GM12873 (cell line): ENCODE measurements at regions not wholly inside any gene's neighbourhood (a gene's known extent, or its start where the extent isn't known, plus 50 kb on each side); places are given as distances from the start of the nearest gene placed in this dataset.

ENCODE experiments used
- TF ChIP-seq, protein P1 (sequence below): IDR thresholded peaks from 2 replicates; pipeline ENCODE4 v1.5.1; 2012; ENCODE audit warnings: low read depth, mild to moderate bottlenecking, moderate library complexity, low read length, control low read depth; ENCODE audit not compliant: insufficient read depth; ENCODE audit errors: missing control alignments

DNA sequence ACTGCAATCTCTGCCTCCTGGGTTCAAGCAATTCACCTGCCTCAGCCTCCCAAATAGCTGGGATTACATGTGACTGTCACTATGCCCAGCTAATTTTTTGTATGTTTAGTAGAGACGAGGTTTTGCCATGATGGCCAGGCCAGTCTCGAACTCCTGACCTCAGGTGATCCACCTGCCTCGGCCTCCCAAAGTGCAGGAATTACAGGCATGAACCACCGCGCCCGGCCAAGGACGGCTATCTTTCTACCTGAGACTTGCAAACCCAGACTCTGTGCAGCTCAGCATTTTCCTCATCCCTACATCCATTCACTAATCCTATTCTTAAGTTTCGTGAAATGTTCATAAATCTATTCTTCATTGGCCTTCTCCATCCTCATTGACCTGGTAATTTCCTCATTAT lies 330.0 kb downstream of the ANTXR2 start:
- TF ChIP-seq, protein P1, sequence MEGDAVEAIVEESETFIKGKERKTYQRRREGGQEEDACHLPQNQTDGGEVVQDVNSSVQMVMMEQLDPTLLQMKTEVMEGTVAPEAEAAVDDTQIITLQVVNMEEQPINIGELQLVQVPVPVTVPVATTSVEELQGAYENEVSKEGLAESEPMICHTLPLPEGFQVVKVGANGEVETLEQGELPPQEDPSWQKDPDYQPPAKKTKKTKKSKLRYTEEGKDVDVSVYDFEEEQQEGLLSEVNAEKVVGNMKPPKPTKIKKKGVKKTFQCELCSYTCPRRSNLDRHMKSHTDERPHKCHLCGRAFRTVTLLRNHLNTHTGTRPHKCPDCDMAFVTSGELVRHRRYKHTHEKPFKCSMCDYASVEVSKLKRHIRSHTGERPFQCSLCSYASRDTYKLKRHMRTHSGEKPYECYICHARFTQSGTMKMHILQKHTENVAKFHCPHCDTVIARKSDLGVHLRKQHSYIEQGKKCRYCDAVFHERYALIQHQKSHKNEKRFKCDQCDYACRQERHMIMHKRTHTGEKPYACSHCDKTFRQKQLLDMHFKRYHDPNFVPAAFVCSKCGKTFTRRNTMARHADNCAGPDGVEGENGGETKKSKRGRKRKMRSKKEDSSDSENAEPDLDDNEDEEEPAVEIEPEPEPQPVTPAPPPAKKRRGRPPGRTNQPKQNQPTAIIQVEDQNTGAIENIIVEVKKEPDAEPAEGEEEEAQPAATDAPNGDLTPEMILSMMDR = no peak

DNA sequence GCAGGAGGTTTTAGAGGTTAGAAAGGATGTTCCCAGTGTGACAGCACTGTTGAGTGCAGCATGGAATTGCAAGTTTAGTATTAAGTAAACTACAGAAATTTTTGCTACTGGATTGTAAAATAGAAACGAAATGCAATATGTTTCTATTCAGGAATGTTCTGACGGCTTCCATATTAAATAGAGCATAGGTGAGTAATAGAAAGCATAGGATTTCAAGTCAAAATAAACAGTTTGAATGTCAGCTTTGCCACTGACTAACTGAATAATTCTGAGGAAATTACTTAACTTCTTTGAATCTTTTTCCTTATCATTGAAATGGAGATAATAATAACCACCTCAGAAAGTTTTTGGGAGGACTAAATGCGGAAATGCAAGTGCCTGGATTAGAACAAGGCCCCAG lies 331.9 kb upstream of the GK2 start:
- TF ChIP-seq, protein P1 = no peak

DNA sequence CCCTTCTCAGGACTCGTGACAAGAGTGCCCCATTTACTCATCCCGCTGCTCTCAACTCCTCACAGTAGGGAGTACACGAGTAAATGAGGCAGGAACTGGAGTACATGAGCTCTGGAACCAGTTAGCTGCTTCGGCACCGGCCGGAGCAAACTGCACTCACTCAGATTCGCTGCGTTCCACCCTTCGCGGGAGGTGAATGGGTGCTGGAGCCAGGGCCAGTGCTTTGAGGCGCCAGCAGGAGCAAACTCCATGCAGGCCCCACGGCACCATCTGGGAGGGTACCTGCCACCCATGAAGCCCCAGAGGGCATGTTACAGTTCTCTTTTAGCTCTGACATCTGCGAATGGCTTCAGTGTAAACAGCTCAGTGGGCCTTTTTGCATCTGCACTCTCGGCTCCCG lies 315.5 kb upstream of the GK2 start:
- TF ChIP-seq, protein P1 = no peak

DNA sequence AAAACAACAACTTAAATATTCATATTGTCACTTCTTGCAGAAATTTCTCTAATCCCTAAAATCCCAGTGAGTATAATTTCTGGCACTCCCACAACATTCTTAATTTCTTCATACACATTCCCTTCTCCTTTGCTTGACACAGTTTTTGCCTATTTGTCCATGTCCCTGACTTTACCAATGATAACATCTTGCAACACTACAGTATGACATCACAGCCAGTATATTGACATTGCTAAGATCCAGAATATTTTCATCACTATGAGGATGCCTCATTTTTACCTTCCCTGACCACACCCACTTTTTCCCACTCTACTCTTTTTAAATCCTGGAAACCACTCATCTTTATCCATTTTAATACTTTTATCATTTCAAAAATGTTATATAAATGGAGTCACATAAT lies 292.3 kb upstream of the GK2 start:
- TF ChIP-seq, protein P1 = no peak

DNA sequence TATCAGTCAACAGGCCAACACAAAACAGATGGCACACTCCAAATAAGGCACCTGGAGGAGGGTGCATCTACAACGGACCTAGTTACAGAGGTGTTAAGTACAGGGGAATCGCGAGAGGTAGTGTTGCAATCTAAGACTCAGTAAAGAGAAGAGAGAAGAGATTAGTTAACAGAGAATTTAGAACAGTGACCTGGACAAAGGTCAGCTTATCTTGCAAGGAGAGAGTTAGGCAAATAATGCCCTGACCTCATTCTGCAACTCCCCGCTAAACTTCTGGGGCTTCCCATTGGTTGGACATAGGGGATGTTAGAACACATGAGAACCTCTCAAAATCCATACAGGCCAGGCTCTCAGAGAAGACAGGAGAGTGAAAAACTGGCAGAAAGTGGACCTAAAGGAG lies 289.4 kb upstream of the GK2 start:
- TF ChIP-seq, protein P1 = no peak

DNA sequence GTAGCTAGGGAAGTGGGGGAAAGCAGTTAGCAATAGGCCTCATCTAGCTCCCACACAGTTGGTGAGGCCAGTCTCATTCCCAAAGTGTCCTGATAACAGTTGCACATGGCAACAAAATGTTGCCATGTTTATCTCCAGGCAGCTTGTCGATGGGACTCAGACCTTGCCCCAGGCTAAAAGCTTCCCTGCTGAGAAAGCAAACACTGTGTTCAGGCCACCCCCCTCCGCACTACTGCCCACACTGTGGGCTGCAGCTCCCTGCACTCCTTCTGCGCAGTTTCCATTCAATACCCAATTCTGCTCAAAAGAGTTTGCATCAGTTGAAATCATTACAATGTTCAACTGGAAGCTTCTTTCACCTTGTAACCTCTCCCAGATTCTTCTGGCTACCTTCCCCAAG lies 287.8 kb upstream of the GK2 start:
- TF ChIP-seq, protein P1 = no peak

DNA sequence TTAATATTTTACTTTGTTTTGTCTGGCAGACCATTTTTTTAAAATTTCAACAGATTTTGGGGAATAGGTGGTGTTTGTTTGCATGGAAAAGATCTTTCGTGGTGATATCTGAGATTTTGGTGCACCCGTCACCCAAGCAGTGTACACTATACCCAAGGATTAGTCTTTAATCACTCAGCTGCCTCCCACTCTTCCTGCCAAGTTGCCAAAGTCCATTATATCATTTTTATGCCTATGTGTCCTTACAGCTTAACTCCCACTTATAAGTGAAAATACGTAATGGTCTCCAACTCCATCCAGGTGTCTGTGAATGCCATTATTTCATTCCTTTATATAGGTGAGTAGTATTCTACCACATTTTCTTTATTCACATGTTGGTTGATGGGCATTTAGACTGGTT lies 281.7 kb upstream of the GK2 start:
- TF ChIP-seq, protein P1 = no peak
